Activated CD4-positive, alpha-beta T cell treated with anti-CD3 and anti-CD28 coated beads, Interleukin-2, amount 10 ng/mL, durations not matched to agents 24 days and 14 days (primary cell): ENCODE measurements at regions not wholly inside any gene's neighbourhood (a gene's known extent, or its start where the extent isn't known, plus 50 kb on each side); places are given as distances from the start of the nearest gene placed in this dataset.
"Not testable (repeated sequence)": the region's sequence is repeated elsewhere in the genome, so short reads cannot be mapped to it uniquely, and the experiment has no call there.

Source experiments
- DNase-seq: peaks from one replicate; pipeline ENCODE4 v3.0.0; 2022
- H3K27ac Mint-ChIP-seq: one replicate; pipeline ENCODE4 v1.8.0; 2022; ENCODE audit warnings: mild to moderate bottlenecking, mixed read lengths
- H3K27me3 Mint-ChIP-seq: one replicate; pipeline ENCODE4 v1.8.0; 2022; ENCODE audit warnings: mixed read lengths
- H3K36me3 Mint-ChIP-seq: one replicate; pipeline ENCODE4 v1.8.0; 2022; ENCODE audit warnings: low read depth, mild to moderate bottlenecking, mixed read lengths
- H3K4me1 Mint-ChIP-seq: one replicate; pipeline ENCODE4 v1.8.0; 2021; ENCODE audit warnings: mixed read lengths
- H3K4me3 Mint-ChIP-seq: one replicate; pipeline ENCODE4 v1.8.0; 2022; ENCODE audit warnings: mild to moderate bottlenecking, moderate library complexity, mixed read lengths
- H3K9me3 Mint-ChIP-seq: one replicate; pipeline ENCODE4 v1.8.0; 2021; ENCODE audit warnings: mixed read lengths
- intact Hi-C: fragments of 100-400 bp; cut with micrococcal nuclease; formaldehyde crosslinking; loops from one replicate; pipeline ENCODE4 v1.15.1; 2023

DNA sequence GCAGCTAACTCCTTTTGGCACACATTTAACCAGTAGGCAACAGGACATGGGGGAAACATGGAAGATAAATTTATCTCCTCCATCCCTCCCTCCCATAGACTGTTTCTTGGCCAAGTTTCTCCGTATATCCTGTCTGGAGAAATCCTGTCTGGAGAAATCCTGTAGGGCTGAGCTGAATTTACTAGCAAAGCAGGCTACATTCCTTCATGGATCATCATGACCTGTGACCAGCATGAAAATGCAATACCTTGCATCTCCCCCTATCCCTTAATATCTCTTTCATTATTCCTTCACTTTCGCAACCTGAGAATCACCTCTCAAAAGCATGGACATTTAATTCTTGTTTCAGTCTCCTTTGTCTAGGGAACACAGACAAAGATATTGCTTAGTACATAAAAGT is 379.1 kb downstream of the PSAT1 start:
- Mint-ChIP-seq H3K36me3 (no peaks in the 10 kb centered on the region), H3K27ac (no peak overlapping the region), H3K9me3 (no peaks in the 10 kb centered on the region), H3K4me1 (no peaks in the 10 kb centered on the region), H3K27me3 (no peaks in the 10 kb centered on the region), H3K4me3 (no peak overlapping the region)
- DNase-seq: no peak
- intact Hi-C loops: no loop called here

GRCh38 chr9:78676623-78677022 is 379.7 kb downstream of the PSAT1 start:
- Mint-ChIP-seq H3K27ac (no peak overlapping the region), H3K9me3 (no peaks in the 10 kb centered on the region), H3K27me3 (no peaks in the 10 kb centered on the region), H3K36me3 (no peaks in the 10 kb centered on the region), H3K4me1 (no peaks in the 10 kb centered on the region), H3K4me3 (no peak overlapping the region)
- DNase-seq: no peak
- intact Hi-C loops: no loop called here

DNA sequence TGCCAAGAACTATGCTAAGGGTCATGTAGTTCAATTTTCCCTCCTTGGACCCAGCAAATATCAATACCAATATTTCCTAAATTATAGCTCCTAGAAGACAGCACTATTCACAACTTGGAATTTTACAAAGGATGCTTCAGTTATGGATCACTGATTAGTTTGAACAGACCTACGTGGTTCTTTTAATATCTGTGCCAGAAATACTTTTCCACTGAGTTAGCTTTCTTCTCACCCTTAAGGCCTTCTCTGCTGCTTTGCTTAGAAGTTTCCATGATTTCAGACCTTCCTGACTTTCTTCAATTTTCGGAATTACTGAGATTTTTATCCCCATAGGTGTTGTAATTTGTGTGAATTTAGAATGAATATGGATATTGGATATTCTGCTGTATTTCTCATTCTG is 380.4 kb downstream of the PSAT1 start:
- no peaks in the 10 kb centered on the region for H3K4me1 Mint-ChIP-seq
- no peaks in the 10 kb centered on the region for H3K36me3 Mint-ChIP-seq
- no peaks in the 10 kb centered on the region for H3K27me3 Mint-ChIP-seq
- intact Hi-C loops: no loop called here
- DNase-seq: no peak
- H3K4me3 Mint-ChIP-seq: no peak overlapping the region
- H3K9me3 Mint-ChIP-seq: no peaks in the 10 kb centered on the region
- no peak overlapping the region for H3K27ac Mint-ChIP-seq

DNA sequence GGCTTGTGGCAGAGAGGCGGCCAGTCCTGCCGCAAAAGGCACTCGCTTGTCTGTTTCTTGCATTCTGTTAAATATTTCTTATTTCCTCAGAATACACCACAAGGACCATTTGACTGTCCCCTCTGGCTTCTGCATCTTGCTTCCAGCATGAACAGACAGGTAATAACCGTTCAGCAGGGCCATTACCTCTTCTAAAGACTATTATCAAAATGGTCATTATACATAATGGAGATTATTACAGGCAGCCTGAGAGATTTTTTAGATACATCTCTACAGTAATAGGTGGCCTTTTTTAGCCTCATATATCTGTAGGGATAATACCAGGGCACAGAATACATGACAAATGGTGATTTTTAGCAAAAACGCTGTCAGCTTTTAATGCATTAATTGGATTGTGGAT is 382.0 kb downstream of the PSAT1 start:
- Mint-ChIP-seq H3K9me3 (no peaks in the 10 kb centered on the region), H3K4me3 (no peak overlapping the region), H3K27ac (no peak overlapping the region), H3K36me3 (no peaks in the 10 kb centered on the region), H3K4me1 (no peaks in the 10 kb centered on the region), H3K27me3 (no peaks in the 10 kb centered on the region)
- intact Hi-C loops: no loop called here
- no peak for DNase-seq

- H3K9me3 Mint-ChIP-seq: no peaks in the 10 kb centered on the region
- no peak overlapping the region for H3K27ac Mint-ChIP-seq
- H3K36me3 Mint-ChIP-seq: no peaks in the 10 kb centered on the region
- no peak overlapping the region for H3K4me3 Mint-ChIP-seq
- H3K4me1 Mint-ChIP-seq: no peaks in the 10 kb centered on the region
- H3K27me3 Mint-ChIP-seq: no peaks in the 10 kb centered on the region
- DNase-seq: no peak
- intact Hi-C loops: no loop called here
Measured at GRCh38 chr9:78680196-78680595, 383.3 kb downstream of the PSAT1 start.

- H3K4me3 Mint-ChIP-seq: no peak overlapping the region
- no peaks in the 10 kb centered on the region for H3K9me3 Mint-ChIP-seq
- no peaks in the 10 kb centered on the region for H3K4me1 Mint-ChIP-seq
- DNase-seq: no peak
- H3K27ac Mint-ChIP-seq: no peak overlapping the region
- H3K36me3 Mint-ChIP-seq: no peaks in the 10 kb centered on the region
- H3K27me3 Mint-ChIP-seq: no peaks in the 10 kb centered on the region
- intact Hi-C loops: no loop called here
Measured at GRCh38 chr9:78682216-78682615, 385.3 kb downstream of the PSAT1 start.

DNA sequence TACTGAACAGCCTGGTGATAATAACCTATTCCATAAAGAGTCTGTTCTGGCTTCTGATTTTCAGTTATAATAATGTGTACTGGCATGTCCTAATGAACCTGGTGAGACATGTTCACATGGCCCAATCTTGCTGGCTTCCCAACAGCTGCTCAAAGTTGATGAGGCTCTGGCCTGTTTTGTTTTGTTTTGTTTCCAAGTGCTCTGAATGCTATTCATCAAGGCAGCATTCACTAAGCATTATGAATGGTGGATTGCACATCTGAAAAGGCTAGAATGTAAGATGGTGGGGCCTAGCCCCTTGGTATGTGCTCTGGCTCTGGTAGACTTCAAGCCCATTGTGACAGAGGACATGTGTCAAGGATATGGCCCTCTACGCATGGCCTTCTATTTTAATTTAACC is 388.5 kb downstream of the PSAT1 start:
- H3K27me3 Mint-ChIP-seq: no peaks in the 10 kb centered on the region
- no peaks in the 10 kb centered on the region for H3K4me1 Mint-ChIP-seq
- intact Hi-C loops: no loop called here
- no peak overlapping the region for H3K27ac Mint-ChIP-seq
- H3K36me3 Mint-ChIP-seq: no peaks in the 10 kb centered on the region
- no peak overlapping the region for H3K4me3 Mint-ChIP-seq
- no peak for DNase-seq
- no peaks in the 10 kb centered on the region for H3K9me3 Mint-ChIP-seq

GRCh38 chr9:78688796-78689195 is 391.9 kb downstream of the PSAT1 start:
- intact Hi-C loops: no loop called here
- Mint-ChIP-seq H3K36me3 (no peaks in the 10 kb centered on the region), H3K9me3 (no peaks in the 10 kb centered on the region), H3K27me3 (no peaks in the 10 kb centered on the region), H3K4me1 (no peaks in the 10 kb centered on the region), H3K27ac (no peak overlapping the region), H3K4me3 (no peak overlapping the region)
- DNase-seq: no peak

- H3K4me3 Mint-ChIP-seq: no peak overlapping the region
- no peaks in the 10 kb centered on the region for H3K9me3 Mint-ChIP-seq
- peaks cover 4% of the 10 kb centered on the region for H3K27me3 Mint-ChIP-seq
- no peaks in the 10 kb centered on the region for H3K4me1 Mint-ChIP-seq
- H3K27ac Mint-ChIP-seq: no peak overlapping the region
- intact Hi-C loops: no loop called here
- H3K36me3 Mint-ChIP-seq: no peaks in the 10 kb centered on the region
- DNase-seq: no peak
Measured at GRCh38 chr9:78691542-78691941, 394.6 kb downstream of the PSAT1 start.

DNA sequence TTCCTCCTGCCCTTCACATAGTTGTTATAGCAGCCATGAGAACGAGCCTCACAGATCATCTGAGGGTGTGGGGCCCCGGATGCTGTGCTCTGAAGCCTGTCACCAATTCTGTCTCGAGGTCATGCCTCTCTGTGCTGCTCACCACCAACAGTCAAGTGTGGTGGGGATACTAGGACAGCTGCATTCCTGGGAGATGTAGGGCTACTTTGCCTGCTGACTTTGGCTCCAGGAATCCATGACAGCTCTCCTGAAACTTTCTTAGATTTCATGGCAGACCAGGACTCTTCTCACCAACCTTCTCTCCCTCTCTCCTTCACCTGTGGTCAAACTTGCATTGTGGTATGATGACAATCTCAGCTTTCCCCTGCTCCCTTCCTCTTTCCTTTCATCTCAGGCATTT is 395.9 kb downstream of the PSAT1 start:
- H3K4me3 Mint-ChIP-seq: no peak overlapping the region
- no peaks in the 10 kb centered on the region for H3K9me3 Mint-ChIP-seq
- peaks cover 4% of the 10 kb centered on the region for H3K27me3 Mint-ChIP-seq
- H3K4me1 Mint-ChIP-seq: no peaks in the 10 kb centered on the region
- H3K27ac Mint-ChIP-seq: no peak overlapping the region
- intact Hi-C loops: no loop called here
- DNase-seq: no peak
- no peaks in the 10 kb centered on the region for H3K36me3 Mint-ChIP-seq

DNA sequence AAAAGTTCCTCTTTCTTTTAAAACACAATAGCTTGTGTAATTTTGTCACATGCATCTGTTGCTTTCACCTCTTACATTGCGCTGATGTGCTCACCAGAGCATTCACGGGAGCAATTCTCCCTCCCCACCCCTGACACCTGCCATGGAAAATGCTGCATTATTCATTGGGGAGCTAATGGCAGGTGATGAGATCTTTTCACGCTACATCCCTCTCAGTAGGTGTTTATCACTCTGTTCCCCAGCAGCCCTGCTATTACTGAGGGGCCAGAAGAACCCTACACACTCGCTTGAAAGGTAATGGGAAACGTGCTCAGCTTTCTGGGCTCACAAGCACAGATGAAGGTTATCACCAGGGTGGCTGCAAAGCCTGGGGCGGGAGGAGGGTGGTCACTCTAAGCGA is 398.0 kb downstream of the PSAT1 start:
- Mint-ChIP-seq H3K27ac (no peak overlapping the region), H3K4me1 (no peaks in the 10 kb centered on the region), H3K36me3 (no peaks in the 10 kb centered on the region), H3K9me3 (no peaks in the 10 kb centered on the region), H3K4me3 (no peak overlapping the region), H3K27me3 (peaks cover 4% of the 10 kb centered on the region)
- intact Hi-C loops: no loop called here
- DNase-seq: no peak

DNA sequence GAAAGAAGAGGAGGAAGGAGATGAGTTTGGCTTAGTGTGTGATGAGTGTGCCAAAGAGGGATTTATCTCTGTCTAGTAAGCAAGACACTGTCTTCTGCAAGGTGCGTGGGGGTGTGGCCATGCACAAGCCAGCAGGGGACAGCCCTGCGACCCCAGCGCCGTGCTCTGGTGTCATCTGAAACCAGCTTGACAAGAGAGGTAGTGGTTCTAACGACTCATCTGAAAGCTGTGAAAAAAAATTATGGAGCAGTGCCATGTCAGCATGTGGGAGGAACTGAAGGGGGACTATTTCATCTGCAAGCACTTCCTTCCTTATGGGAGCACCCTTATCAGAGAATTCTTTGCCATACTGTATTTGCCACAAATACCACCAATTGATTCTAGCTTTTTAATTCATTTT is 398.6 kb downstream of the PSAT1 start:
- intact Hi-C loops: no loop called here
- Mint-ChIP-seq H3K4me3 (no peak overlapping the region), H3K4me1 (no peaks in the 10 kb centered on the region), H3K9me3 (no peaks in the 10 kb centered on the region), H3K27ac (no peak overlapping the region), H3K27me3 (peaks cover 4% of the 10 kb centered on the region), H3K36me3 (no peaks in the 10 kb centered on the region)
- DNase-seq: no peak

GRCh38 chr9:78697618-78698017 is 400.7 kb downstream of the PSAT1 start:
- intact Hi-C loops: no loop called here
- H3K4me3 Mint-ChIP-seq: no peak overlapping the region
- H3K36me3 Mint-ChIP-seq: no peaks in the 10 kb centered on the region
- H3K9me3 Mint-ChIP-seq: no peaks in the 10 kb centered on the region
- no peak overlapping the region for H3K27ac Mint-ChIP-seq
- H3K4me1 Mint-ChIP-seq: no peaks in the 10 kb centered on the region
- DNase-seq: no peak
- peaks cover 4% of the 10 kb centered on the region for H3K27me3 Mint-ChIP-seq

DNA sequence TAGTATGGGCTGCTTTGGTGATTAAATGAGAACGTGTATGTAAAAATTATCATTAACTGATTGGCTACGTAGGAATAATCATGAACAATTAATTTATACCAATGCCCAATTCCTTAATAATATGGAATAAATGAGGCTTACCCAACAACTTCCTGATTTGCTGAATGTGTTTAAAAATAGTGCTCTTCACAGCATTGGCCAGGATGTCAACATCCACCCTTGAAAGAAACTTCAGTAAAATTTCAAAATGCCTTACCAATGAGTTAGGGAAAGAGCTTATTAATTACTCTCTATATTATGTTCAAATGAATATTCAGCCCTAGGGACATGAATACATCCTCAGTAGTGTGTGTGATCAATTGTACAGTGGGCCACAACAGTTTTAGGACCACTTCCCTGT is 401.4 kb downstream of the PSAT1 start:
- intact Hi-C loops: no loop called here
- H3K9me3 Mint-ChIP-seq: no peaks in the 10 kb centered on the region

GRCh38 chr9:78699217-78699616 is 402.3 kb downstream of the PSAT1 start:
- not testable (repeated sequence) for H3K36me3 Mint-ChIP-seq, H3K9me3 Mint-ChIP-seq, H3K27me3 Mint-ChIP-seq

More for the DNA sequence above, 401.4 kb downstream of the PSAT1 start:
- H3K4me1 Mint-ChIP-seq: no peaks in the 10 kb centered on the region
- no peaks in the 10 kb centered on the region for H3K36me3 Mint-ChIP-seq
- H3K27ac Mint-ChIP-seq: no peak overlapping the region
- no peak for DNase-seq
- no peak overlapping the region for H3K4me3 Mint-ChIP-seq
- peaks cover 4% of the 10 kb centered on the region for H3K27me3 Mint-ChIP-seq

GRCh38 chr9:78704153-78704552 is 407.2 kb downstream of the PSAT1 start:
- H3K27ac Mint-ChIP-seq: not testable (repeated sequence)

More at GRCh38 chr9:78699217-78699616, 402.3 kb downstream of the PSAT1 start:
- H3K4me1 Mint-ChIP-seq, H3K27ac Mint-ChIP-seq, intact Hi-C loops, DNase-seq, H3K4me3 Mint-ChIP-seq: not testable (repeated sequence)

More at GRCh38 chr9:78704153-78704552, 407.2 kb downstream of the PSAT1 start:
- H3K36me3 Mint-ChIP-seq, DNase-seq, H3K27me3 Mint-ChIP-seq, H3K9me3 Mint-ChIP-seq, H3K4me3 Mint-ChIP-seq, intact Hi-C loops, H3K4me1 Mint-ChIP-seq: not testable (repeated sequence)
